ENCODE measurements at regions not wholly inside any gene's neighbourhood (a gene's known extent, or its start where the extent isn't known, plus 50 kb on each side); places are given as distances from the start of the nearest gene placed in this dataset.

- H3K4me1 ChIP-seq = no peaks in the 10 kb centered on the region
- H3K4me3 ChIP-seq = no peak overlapping the region
- intact Hi-C loops (cut with DNase I) = no loop called here
- TF ChIP-seq, protein P1, sequence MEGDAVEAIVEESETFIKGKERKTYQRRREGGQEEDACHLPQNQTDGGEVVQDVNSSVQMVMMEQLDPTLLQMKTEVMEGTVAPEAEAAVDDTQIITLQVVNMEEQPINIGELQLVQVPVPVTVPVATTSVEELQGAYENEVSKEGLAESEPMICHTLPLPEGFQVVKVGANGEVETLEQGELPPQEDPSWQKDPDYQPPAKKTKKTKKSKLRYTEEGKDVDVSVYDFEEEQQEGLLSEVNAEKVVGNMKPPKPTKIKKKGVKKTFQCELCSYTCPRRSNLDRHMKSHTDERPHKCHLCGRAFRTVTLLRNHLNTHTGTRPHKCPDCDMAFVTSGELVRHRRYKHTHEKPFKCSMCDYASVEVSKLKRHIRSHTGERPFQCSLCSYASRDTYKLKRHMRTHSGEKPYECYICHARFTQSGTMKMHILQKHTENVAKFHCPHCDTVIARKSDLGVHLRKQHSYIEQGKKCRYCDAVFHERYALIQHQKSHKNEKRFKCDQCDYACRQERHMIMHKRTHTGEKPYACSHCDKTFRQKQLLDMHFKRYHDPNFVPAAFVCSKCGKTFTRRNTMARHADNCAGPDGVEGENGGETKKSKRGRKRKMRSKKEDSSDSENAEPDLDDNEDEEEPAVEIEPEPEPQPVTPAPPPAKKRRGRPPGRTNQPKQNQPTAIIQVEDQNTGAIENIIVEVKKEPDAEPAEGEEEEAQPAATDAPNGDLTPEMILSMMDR (IDR thresholded peaks at IDR 0.05) = no peak
- no peaks in the 10 kb centered on the region for H3K27me3 ChIP-seq
- ATAC-seq = no peak
- DNase-seq = no peak
- peaks cover 0 to 8% (median 0%) of the 10 kb centered on the region in 11 donors for H3K9me3 ChIP-seq
- 84 to 93% methylated on average over 1 of the region's 1 CpG for WGBS, 2 donors
- no peak overlapping the region for H3K27ac ChIP-seq
- H3K36me3 ChIP-seq = no peaks in the 10 kb centered on the region
Measured at GRCh38 chr11:29093416-29094120, 923.3 kb downstream of the KCNA4 start.

DNA sequence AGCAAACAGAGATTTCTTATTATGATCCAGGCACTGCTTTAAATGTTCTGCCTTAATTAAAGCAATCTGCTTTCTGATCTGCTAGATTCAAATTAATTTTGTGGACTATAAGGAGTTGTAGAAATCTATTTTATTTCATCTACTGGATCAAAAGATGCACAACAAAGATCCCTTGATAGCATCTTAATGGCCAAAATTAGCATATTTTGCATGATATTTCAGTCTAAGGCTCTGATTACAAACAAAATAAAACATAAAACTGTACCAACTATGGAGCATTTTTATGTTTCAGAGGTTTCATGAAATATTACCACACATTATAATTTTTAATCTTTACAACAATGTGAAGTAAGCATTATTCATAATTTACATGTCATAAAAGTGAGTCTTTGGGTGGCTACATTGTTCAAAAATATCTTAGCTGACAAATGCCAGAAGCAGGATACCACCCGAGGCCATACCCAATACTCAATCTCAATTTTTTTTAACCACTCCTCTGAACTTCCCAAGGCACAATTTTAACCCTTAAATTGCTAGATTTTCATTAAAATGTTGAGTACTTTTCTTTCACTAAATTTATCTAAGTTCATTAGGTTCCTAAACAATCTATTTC, 929.5 kb downstream of the KCNA4 start:
- Histone ChIP-seq H3K9me3 (peaks cover 0 to 14% (median 0%) of the 10 kb centered on the region in 11 donors), H3K27ac (no peak overlapping the region), H3K4me1 (no peaks in the 10 kb centered on the region), H3K27me3 (no peaks in the 10 kb centered on the region), H3K4me3 (no peak overlapping the region), H3K36me3 (no peaks in the 10 kb centered on the region)
- intact Hi-C loops (cut with DNase I) = no loop called here
- ATAC-seq (no peak), DNase-seq (no peak)
- TF ChIP-seq, protein P1 (IDR thresholded peaks at IDR 0.05) = no peak
- 5 to 8% methylated on average over 1 of the region's 1 CpG for WGBS, 2 donors

- no peak overlapping the region for H3K4me3 ChIP-seq
- TF ChIP-seq, protein P1 (IDR thresholded peaks at IDR 0.05) = no peak
- no peak for ATAC-seq
- no peaks in the 10 kb centered on the region for H3K27me3 ChIP-seq
- no peak for DNase-seq
- peaks cover 0 to 74% (median 4%) of the 10 kb centered on the region in 11 donors for H3K9me3 ChIP-seq
- intact Hi-C loops (cut with DNase I) = no loop called here
- H3K27ac ChIP-seq = no peak overlapping the region
- whole genome bisulfite sequencing, 2 donors = 93 to 97% methylated on average over 2 of the region's 2 CpGs
- H3K4me1 ChIP-seq = no peaks in the 10 kb centered on the region
- no peaks in the 10 kb centered on the region for H3K36me3 ChIP-seq
Measured at GRCh38 chr11:29075726-29076125, 941.1 kb downstream of the KCNA4 start.

DNA sequence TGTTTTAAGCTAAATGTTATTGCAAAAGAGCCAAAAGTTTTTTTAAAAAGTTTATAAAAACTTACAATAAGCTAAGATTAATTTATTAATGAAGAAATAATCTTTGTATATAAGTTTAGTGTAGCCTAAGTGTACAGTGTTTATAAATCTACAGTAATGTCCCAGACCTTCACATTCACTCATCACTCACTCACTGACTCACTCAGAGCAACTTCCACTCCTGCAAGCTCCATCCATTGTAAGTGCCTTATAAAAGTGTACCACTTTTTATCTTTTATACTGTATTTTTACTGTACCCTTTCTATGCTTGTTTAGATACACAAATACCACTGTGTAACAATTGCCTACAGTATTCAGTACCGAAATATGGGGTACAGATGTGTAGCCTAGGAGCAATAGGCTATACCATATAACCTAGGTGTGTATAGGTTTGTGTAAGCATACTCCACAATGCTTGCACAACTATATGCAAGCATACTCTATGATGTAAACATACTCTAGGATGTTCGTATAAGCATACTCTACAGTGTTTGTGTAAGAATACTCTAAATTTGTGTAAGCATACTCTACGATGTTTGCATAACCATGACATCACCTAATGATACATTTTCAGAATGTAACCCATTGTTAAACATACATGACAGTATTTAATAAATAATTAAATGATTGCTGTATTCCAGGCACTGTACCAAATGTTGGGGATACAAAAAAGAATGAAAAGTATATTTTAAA, 953.0 kb downstream of the KCNA4 start:
- H3K27ac ChIP-seq = no peak overlapping the region
- TF ChIP-seq, protein P1 (IDR thresholded peaks at IDR 0.05) = no peak
- ATAC-seq (no peak), DNase-seq (no peak)
- intact Hi-C loops (cut with DNase I) = no loop called here
- H3K27me3 ChIP-seq = no peaks in the 10 kb centered on the region
- H3K4me1 ChIP-seq = no peaks in the 10 kb centered on the region
- no peaks in the 10 kb centered on the region for H3K36me3 ChIP-seq
- 77 to 82% methylated on average over 3 of the region's 3 CpGs for WGBS, 2 donors
- H3K4me3 ChIP-seq = no peak overlapping the region
- peaks cover 0 to 13% (median 0%) of the 10 kb centered on the region in 11 donors for H3K9me3 ChIP-seq
